HFF-Myc (cell line): ENCODE measurements at regions not wholly inside any gene's neighbourhood (a gene's known extent, or its start where the extent isn't known, plus 50 kb on each side); places are given as distances from the start of the nearest gene placed in this dataset.

Experiments used
- DNase-seq: peaks from one replicate; pipeline ENCODE4 v3.0.0-alpha.2; 2011; ENCODE audit warnings: low read depth; ENCODE audit errors: extremely low read depth
- H3K4me3 ChIP-seq: replicated peaks from 2 replicates; pipeline ENCODE4 v1.5.1; 2011; ENCODE audit warnings: low read depth, mild to moderate bottlenecking, control low read depth, low read length
- TF ChIP-seq, protein P1 (sequence below): IDR thresholded peaks from 2 replicates; pipeline ENCODE4 v1.5.1; 2012; ENCODE audit warnings: mild to moderate bottlenecking, low read depth, low read length, control low read depth; ENCODE audit errors: missing control alignments

DNA sequence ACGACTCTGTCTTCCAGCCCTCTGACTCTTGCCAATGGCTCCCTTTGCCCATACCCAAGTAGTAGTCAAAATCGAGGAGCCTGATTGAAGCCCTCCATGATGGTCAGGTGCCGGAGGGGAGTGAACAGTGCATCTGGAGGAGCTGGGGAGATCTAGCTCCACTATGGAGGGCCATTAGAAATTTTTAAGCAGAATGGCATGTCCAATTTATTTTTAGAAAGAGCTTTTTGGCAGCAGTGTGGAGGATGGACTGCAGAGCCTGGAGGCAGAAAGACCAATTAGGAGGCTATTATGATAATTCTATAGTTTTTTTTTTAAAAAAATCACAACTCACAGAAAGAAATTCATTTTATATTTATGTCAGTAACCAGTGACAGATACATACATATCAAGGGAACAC, 92.7 kb upstream of the SLC7A1 start:
- TF ChIP-seq, protein P1, sequence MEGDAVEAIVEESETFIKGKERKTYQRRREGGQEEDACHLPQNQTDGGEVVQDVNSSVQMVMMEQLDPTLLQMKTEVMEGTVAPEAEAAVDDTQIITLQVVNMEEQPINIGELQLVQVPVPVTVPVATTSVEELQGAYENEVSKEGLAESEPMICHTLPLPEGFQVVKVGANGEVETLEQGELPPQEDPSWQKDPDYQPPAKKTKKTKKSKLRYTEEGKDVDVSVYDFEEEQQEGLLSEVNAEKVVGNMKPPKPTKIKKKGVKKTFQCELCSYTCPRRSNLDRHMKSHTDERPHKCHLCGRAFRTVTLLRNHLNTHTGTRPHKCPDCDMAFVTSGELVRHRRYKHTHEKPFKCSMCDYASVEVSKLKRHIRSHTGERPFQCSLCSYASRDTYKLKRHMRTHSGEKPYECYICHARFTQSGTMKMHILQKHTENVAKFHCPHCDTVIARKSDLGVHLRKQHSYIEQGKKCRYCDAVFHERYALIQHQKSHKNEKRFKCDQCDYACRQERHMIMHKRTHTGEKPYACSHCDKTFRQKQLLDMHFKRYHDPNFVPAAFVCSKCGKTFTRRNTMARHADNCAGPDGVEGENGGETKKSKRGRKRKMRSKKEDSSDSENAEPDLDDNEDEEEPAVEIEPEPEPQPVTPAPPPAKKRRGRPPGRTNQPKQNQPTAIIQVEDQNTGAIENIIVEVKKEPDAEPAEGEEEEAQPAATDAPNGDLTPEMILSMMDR, result no peak
- H3K4me3 ChIP-seq, result no peak overlapping the region

DNA sequence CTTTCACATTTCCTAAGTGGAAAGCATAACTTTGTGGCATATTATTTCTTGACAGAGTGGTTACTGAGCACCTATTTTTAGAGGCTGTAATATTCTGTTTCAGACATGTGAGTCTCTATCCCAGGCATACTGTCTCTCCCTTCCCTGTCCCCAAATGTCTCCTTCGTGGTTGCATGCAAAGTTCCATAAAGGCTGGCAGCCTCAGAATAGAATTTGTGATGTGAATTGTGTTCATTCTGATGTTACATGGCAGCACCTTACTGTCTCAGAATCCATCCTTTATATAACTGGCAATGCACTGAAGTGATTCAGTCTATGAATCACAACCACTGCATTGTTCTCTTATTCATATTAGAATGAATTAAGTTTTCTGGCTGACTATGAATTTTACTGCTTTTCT, 89.0 kb upstream of the SLC7A1 start:
- no peak overlapping the region for H3K4me3 ChIP-seq
- TF ChIP-seq, protein P1, result no peak
- no peak for DNase-seq

More for the DNA sequence above, 92.7 kb upstream of the SLC7A1 start:
- no peak for DNase-seq

DNA sequence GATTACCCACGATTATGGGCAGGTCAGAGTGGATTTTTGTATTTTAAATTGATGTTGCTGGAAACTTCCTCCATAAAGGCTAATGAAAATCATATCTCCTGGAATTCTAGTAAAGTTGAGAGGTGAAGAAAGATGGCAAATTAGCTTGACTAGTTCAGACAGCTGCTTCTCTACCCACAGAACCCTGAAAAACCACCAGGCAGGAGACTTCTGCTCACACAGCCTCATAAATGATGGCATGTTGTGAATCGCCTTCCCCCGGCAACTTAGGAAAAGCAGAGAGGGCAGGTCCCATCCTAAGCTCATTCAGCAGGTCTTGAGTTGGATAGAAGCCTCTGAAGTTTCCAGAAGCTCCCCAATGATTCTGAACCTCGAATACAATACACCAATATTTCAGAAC, 87.6 kb upstream of the SLC7A1 start:
- DNase-seq, result no peak
- TF ChIP-seq, protein P1, result no peak
- H3K4me3 ChIP-seq, result no peak overlapping the region

DNA sequence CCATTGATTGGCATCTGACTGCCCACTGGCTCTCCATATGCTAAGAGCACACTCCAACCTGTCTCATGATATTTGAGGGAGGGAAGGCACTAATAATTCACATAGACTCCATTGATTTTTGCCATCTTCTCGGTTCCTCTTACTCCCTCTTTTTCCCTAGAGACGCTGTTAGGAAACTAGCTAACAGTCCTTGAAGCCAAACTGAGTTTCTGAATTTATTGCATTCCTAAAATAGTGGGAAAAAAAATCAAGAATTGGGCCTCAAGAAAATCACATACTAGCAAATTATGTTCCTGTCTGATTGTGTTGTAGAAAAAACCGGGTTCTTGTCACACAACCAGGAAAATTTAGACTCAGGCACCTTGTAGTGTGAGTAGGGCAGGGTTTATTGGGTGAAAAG, 86.4 kb upstream of the SLC7A1 start:
- TF ChIP-seq, protein P1, result no peak
- H3K4me3 ChIP-seq, result no peak overlapping the region
- DNase-seq, result no peak

DNA sequence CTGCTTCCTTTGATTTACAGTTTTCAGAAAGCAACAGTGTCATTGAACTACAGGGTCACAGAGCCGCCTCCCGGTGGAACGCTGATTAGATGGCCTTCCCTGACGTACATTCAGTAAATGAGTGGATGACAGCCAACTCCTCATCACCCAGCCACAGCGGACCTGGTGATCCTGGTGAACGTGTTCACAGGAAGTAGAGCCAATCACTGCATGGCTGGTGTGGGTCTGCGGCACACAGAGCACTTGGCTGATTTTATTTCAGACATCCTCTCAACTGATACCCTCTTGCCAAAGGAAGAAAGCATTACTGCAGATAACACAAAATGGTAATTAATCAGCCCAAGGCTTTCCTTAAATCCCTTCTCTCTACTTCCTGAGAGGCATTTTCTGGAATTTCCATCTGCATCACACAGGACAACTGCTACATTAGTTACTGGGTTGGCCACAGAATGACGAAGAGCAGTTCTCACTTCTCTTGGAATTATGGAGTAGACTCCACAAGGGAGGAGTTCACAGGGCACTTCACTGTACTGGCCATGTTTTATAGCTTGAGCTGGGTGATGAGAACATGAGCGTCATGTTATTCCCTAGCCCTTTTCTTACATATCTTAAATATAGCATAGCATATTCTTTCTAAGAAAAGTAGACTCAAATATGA, 84.0 kb upstream of the SLC7A1 start:
- no peak for DNase-seq
- TF ChIP-seq, protein P1, result no peak
- no peak overlapping the region for H3K4me3 ChIP-seq

DNA sequence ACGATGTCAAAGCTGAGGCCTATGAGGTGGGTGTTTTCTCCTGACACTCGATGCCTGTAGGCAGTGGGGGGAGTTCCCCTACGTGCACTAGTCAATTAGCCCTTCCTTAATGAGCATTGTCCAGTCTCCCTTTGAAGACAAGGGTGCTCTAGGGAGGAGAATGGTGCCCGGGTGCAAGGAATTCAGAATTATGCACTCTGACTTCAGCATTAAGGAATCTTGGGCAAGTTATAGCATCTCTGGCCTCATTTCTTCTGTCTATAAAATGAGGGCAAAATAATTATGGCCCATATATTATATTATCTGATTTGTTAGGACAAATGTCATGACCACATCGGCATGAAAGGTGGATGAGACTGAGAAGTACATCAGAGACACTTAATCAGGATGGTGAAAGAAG, 82.1 kb upstream of the SLC7A1 start:
- DNase-seq, result no peak
- H3K4me3 ChIP-seq, result no peak overlapping the region
- TF ChIP-seq, protein P1, result no peak

DNA sequence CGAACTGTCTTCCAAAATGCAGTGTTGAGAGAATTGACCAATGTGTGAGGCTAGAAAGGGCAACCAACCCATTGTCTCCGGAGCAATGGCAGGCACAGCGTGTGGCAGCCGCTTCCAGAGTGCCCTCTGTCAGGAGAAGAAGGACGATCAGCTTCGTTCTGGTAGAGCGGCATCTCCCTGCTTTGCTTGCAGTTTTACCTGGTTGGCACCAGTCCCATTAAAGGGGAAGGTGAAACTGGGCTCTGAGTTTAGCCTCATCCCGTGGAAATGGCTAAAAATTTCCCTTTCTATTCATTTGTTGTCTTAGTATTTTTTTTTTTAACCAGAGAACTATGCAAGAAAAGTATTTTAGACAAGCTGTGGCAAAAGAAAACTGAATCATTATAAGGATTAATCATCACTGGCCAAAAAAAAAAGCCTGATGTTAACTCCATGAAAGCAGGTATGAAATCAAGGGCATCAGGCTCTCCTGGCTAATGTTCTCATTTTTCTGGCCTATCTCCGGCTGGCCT, 81.5 kb upstream of the SLC7A1 start:
- no peak overlapping the region for H3K4me3 ChIP-seq
- no peak for DNase-seq
- TF ChIP-seq, protein P1, result no peak
